Fibroblast of lung (primary cell): ENCODE measurements at regions not wholly inside any gene's neighbourhood (a gene's known extent, or its start where the extent isn't known, plus 50 kb on each side); places are given as distances from the start of the nearest gene placed in this dataset.

Experiments used
- CTCF ChIP-seq, 2 donors: IDR thresholded peaks in 1 of 2; conservative IDR thresholded peaks in 1 of 2; 1 replicate in 1 of 2; 2 replicates in 1 of 2; pipeline ENCODE4 v1.5.1; 2011 to 2012; ENCODE audit warnings: low read length in 2 of 2, control low read depth in 1 of 2, inconsistent platforms in 1 of 2, low read depth in 1 of 2, mild to moderate bottlenecking in 1 of 2
- EZH2 ChIP-seq: IDR thresholded peaks from 2 replicates; pipeline ENCODE4 v1.5.1; 2012; ENCODE audit warnings: low read length, control low read depth, mild to moderate bottlenecking; ENCODE audit errors: missing control alignments

GRCh38 chr15:66846031-66846430 is 144.0 kb downstream of the SMAD6 start:
- TF ChIP-seq CTCF (conservative IDR thresholded peaks at IDR 0.05 in 1 of 2, IDR thresholded peaks at IDR 0.05 in 1 of 2; ENCODE audit: low read depth in 1 of 2, low read length in 2 of 2) (no peak), EZH2 (no peak)
